HepG2 (cell line): ENCODE measurements at regions not wholly inside any gene's neighbourhood (a gene's known extent, or its start where the extent isn't known, plus 50 kb on each side); places are given as distances from the start of the nearest gene placed in this dataset.

Experiments used
- CTCF ChIP-seq: sonication (generic); formaldehyde crosslinking; IDR thresholded peaks from 2 replicates; pipeline ENCODE4 v1.5.0; 2020; ENCODE audit warnings: mild to moderate bottlenecking, missing genetic modification reagents, moderate library complexity
- ERF ChIP-seq: IDR thresholded peaks from 2 replicates; pipeline ENCODE4 v1.6.1; 2018; ENCODE audit warnings: missing biosample characterization, missing genetic modification reagents
- FOXM1 ChIP-seq: sonication (generic); formaldehyde crosslinking; IDR thresholded peaks from 2 replicates; pipeline ENCODE4 v1.5.0; 2020; ENCODE audit warnings: missing genetic modification reagents
- GABPA ChIP-seq, 2 experiments: IDR thresholded peaks; 2 replicates each; pipeline ENCODE4 v1.6.1; 2011 to 2016; ENCODE audit warnings: low read depth in 2 of 2, low read length in 1 of 2, missing biosample characterization in 1 of 2, missing genetic modification characterization in 1 of 2
- MIXL1 ChIP-seq: IDR thresholded peaks from 2 replicates; pipeline ENCODE4 v1.6.1; 2016
- MXI1 ChIP-seq: IDR thresholded peaks from 3 replicates; pipeline ENCODE4 v1.6.1; 2012; ENCODE audit warnings: low read depth, low read length, inconsistent platforms, borderline replicate concordance
- RAD21 ChIP-seq: fragments of 450-650 bp; formaldehyde crosslinking; IDR thresholded peaks from 2 replicates; pipeline ENCODE4 v1.5.0; 2020; ENCODE audit warnings: mild to moderate bottlenecking
- SMYD3 ChIP-seq: sonication (generic); formaldehyde crosslinking; IDR thresholded peaks from 2 replicates; pipeline ENCODE4 v1.8.1; 2023; ENCODE audit warnings: mild to moderate bottlenecking, missing genetic modification reagents
- THAP11 ChIP-seq: IDR thresholded peaks from 2 replicates; pipeline ENCODE4 v1.6.1; 2016; ENCODE audit warnings: missing biosample characterization, missing genetic modification reagents
- TOPORS ChIP-seq: sonication (generic); formaldehyde crosslinking; IDR thresholded peaks from 2 replicates; pipeline ENCODE4 v1.8.0; 2023; ENCODE audit warnings: mild to moderate bottlenecking, missing genetic modification reagents
- YY1 ChIP-seq: IDR thresholded peaks from 2 replicates; pipeline ENCODE4 v1.6.1; 2011; ENCODE audit warnings: low read length, low read depth, moderate library complexity, mild to moderate bottlenecking; ENCODE audit not compliant: insufficient read depth, insufficient replicate concordance
- ZBTB20 ChIP-seq: sonication (generic); formaldehyde crosslinking; IDR thresholded peaks from 2 replicates; pipeline ENCODE4 v1.8.1; 2023; ENCODE audit warnings: missing genetic modification reagents, low read depth, mild to moderate bottlenecking, borderline replicate concordance
- ZBTB7B ChIP-seq: sonication (generic); formaldehyde crosslinking; IDR thresholded peaks from 2 replicates; pipeline ENCODE4 v1.4.0; 2020; ENCODE audit warnings: missing genetic modification reagents
- ZNF143 ChIP-seq: sonication (generic); formaldehyde crosslinking; IDR thresholded peaks from 2 replicates; pipeline ENCODE4 v1.4.0; 2020; ENCODE audit warnings: missing genetic modification reagents
- ZNF343 ChIP-seq: sonication (generic); formaldehyde crosslinking; IDR thresholded peaks from 2 replicates; pipeline ENCODE4 v1.4.0; 2020; ENCODE audit warnings: mild to moderate bottlenecking, missing genetic modification reagents
- ZNF703 ChIP-seq: sonication (generic); formaldehyde crosslinking; IDR thresholded peaks from 2 replicates; pipeline ENCODE4 v1.5.1; 2020; ENCODE audit warnings: missing genetic modification reagents, mild to moderate bottlenecking, moderate library complexity, borderline replicate concordance
- ZNF713 ChIP-seq: sonication (generic); formaldehyde crosslinking; IDR thresholded peaks from 2 replicates; pipeline ENCODE4 v1.4.0; 2020; ENCODE audit warnings: mild to moderate bottlenecking, missing genetic modification reagents
- ZNF768 ChIP-seq: sonication (generic); formaldehyde crosslinking; IDR thresholded peaks from 2 replicates; pipeline ENCODE4 v1.4.0; 2020; ENCODE audit warnings: missing genetic modification reagents
- ZNF780A ChIP-seq: sonication (generic); formaldehyde crosslinking; IDR thresholded peaks from 2 replicates; pipeline ENCODE4 v1.8.0; 2022; ENCODE audit warnings: mild to moderate bottlenecking, missing genetic modification reagents, moderate library complexity
- ZNF788 ChIP-seq: sonication (generic); formaldehyde crosslinking; IDR thresholded peaks from 2 replicates; pipeline ENCODE4 v1.5.0; 2020; ENCODE audit warnings: mild to moderate bottlenecking, missing genetic modification reagents, borderline replicate concordance
- TF ChIP-seq, protein P1 (sequence below): sonication (generic); formaldehyde crosslinking; IDR thresholded peaks from 2 replicates; pipeline ENCODE4 v1.4.0; 2020; ENCODE audit warnings: missing genetic modification reagents, borderline replicate concordance
- TF ChIP-seq, protein P2 (sequence below): sonication (generic); formaldehyde crosslinking; IDR thresholded peaks from 2 replicates; pipeline ENCODE4 v1.8.1; 2023; ENCODE audit warnings: mild to moderate bottlenecking, missing genetic modification reagents, borderline replicate concordance
- TF ChIP-seq, protein P3 (sequence below): sonication (generic); formaldehyde crosslinking; IDR thresholded peaks from 2 replicates; pipeline ENCODE4 v1.4.0; 2020; ENCODE audit warnings: missing genetic modification reagents

- TF ChIP-seq, protein P1, sequence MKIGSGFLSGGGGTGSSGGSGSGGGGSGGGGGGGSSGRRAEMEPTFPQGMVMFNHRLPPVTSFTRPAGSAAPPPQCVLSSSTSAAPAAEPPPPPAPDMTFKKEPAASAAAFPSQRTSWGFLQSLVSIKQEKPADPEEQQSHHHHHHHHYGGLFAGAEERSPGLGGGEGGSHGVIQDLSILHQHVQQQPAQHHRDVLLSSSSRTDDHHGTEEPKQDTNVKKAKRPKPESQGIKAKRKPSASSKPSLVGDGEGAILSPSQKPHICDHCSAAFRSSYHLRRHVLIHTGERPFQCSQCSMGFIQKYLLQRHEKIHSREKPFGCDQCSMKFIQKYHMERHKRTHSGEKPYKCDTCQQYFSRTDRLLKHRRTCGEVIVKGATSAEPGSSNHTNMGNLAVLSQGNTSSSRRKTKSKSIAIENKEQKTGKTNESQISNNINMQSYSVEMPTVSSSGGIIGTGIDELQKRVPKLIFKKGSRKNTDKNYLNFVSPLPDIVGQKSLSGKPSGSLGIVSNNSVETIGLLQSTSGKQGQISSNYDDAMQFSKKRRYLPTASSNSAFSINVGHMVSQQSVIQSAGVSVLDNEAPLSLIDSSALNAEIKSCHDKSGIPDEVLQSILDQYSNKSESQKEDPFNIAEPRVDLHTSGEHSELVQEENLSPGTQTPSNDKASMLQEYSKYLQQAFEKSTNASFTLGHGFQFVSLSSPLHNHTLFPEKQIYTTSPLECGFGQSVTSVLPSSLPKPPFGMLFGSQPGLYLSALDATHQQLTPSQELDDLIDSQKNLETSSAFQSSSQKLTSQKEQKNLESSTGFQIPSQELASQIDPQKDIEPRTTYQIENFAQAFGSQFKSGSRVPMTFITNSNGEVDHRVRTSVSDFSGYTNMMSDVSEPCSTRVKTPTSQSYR: peak; percentile 18; the same call in 1 of the 2 replicates
- TF ChIP-seq RAD21 (CRISPR knock-in tag) (peak; percentile 83), ZNF343 (CRISPR knock-in tag) (no peak), MXI1 (no peak), CTCF (peak; percentile 87), ZNF143 (CRISPR knock-in tag) (no peak), SMYD3 (CRISPR knock-in tag) (no peak), ZBTB7B (no peak), ZNF703 (CRISPR knock-in tag) (no peak), TOPORS (CRISPR knock-in tag) (no peak), FOXM1 (CRISPR knock-in tag) (no peak), ZNF713 (CRISPR knock-in tag) (no peak), ZNF780A (CRISPR knock-in tag) (no peak), ZBTB20 (0 out of 2 replicates have a peak, but pooled peaks have one; percentile 24), MIXL1 (CRISPR knock-in tag) (peak; percentile 54; the same call in 1 of the 2 replicates), ZNF788 (CRISPR knock-in tag) (no peak), THAP11 (CRISPR knock-in tag) (0 out of 2 replicates have a peak, but pooled peaks have one; percentile 28), ZNF768 (CRISPR knock-in tag) (no peak), YY1 (peak; percentile 20), ERF (CRISPR knock-in tag) (no peak), GABPA (IDR thresholded peaks at IDR 0.05; ENCODE audit: low read depth, low read length) (no peak), GABPA (CRISPR knock-in tag; IDR thresholded peaks at IDR 0.05; ENCODE audit: low read depth) (no peak)
- TF ChIP-seq, protein P2, sequence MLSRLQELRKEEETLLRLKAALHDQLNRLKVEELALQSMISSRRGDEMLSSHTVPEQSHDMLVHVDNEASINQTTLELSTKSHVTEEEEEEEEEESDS (CRISPR knock-in tag): no peak
- TF ChIP-seq, protein P3, sequence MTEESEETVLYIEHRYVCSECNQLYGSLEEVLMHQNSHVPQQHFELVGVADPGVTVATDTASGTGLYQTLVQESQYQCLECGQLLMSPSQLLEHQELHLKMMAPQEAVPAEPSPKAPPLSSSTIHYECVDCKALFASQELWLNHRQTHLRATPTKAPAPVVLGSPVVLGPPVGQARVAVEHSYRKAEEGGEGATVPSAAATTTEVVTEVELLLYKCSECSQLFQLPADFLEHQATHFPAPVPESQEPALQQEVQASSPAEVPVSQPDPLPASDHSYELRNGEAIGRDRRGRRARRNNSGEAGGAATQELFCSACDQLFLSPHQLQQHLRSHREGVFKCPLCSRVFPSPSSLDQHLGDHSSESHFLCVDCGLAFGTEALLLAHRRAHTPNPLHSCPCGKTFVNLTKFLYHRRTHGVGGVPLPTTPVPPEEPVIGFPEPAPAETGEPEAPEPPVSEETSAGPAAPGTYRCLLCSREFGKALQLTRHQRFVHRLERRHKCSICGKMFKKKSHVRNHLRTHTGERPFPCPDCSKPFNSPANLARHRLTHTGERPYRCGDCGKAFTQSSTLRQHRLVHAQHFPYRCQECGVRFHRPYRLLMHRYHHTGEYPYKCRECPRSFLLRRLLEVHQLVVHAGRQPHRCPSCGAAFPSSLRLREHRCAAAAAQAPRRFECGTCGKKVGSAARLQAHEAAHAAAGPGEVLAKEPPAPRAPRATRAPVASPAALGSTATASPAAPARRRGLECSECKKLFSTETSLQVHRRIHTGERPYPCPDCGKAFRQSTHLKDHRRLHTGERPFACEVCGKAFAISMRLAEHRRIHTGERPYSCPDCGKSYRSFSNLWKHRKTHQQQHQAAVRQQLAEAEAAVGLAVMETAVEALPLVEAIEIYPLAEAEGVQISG (CRISPR knock-in tag): no peak
Measured at GRCh38 chr17:51371732-51372151, 111.4 kb downstream of the UTP18 start (continued).
